Skeletal muscle tissue (tissue), 3 donors: ENCODE measurements at regions not wholly inside any gene's neighbourhood (a gene's known extent, or its start where the extent isn't known, plus 50 kb on each side); places are given as distances from the start of the nearest gene placed in this dataset.
"Not testable (repeated sequence)": the region's sequence is repeated elsewhere in the genome, so short reads cannot be mapped to it uniquely, and the experiment has no call there.

Source experiments
- H3K27ac ChIP-seq: one replicate; pipeline ENCODE4 v1.7.0; 2013; ENCODE audit warnings: mild to moderate bottlenecking, low read depth, low read length, inconsistent platforms
- H3K27me3 ChIP-seq, 3 donors: one replicate each; pipeline ENCODE4 v1.7.0; 2013; ENCODE audit warnings: low read length in 3 of 3; ENCODE audit not compliant: control insufficient read depth in 3 of 3, insufficient read depth in 3 of 3
- H3K36me3 ChIP-seq, 3 donors: one replicate each; pipeline ENCODE4 v1.7.0; 2013; ENCODE audit warnings: low read length in 3 of 3; ENCODE audit not compliant: control insufficient read depth in 3 of 3, insufficient read depth in 3 of 3
- H3K4me1 ChIP-seq, 3 donors: one replicate each; pipeline ENCODE4 v1.7.0; 2013; ENCODE audit warnings: low read length in 3 of 3, mild to moderate bottlenecking in 3 of 3; ENCODE audit not compliant: control insufficient read depth in 3 of 3, insufficient read depth in 3 of 3
- H3K4me3 ChIP-seq, 3 donors: one replicate each; pipeline ENCODE4 v1.7.0; 2013; ENCODE audit warnings: low read length in 3 of 3
- H3K9ac ChIP-seq, 3 donors: one replicate each; pipeline ENCODE4 v1.7.0; 2013; ENCODE audit warnings: low read length in 3 of 3, mild to moderate bottlenecking in 3 of 3, moderate library complexity in 2 of 3, low read depth in 1 of 3
- H3K9me3 ChIP-seq, 3 donors: one replicate each; pipeline ENCODE4 v1.7.0; 2013; ENCODE audit warnings: low read length in 3 of 3; ENCODE audit not compliant: control insufficient read depth in 3 of 3
- donor health status: Osteomylitis.

GRCh38 chr3:166721466-166721865 lies 658.6 kb downstream of the ZBBX start:
- Histone ChIP-seq H3K9ac (no peak overlapping the region), H3K4me3 (no peak overlapping the region), H3K9me3 (no peaks in the 10 kb centered on the region), H3K27me3 (no peaks in the 10 kb centered on the region), H3K36me3 (no peaks in the 10 kb centered on the region), H3K4me1 (no peaks in the 10 kb centered on the region), H3K27ac (no peak overlapping the region)

- H3K9ac ChIP-seq, result no peak overlapping the region
- no peaks in the 10 kb centered on the region for H3K9me3 ChIP-seq
- H3K36me3 ChIP-seq, result no peaks in the 10 kb centered on the region
- no peaks in the 10 kb centered on the region for H3K4me1 ChIP-seq
- H3K27me3 ChIP-seq, result no peaks in the 10 kb centered on the region
- H3K4me3 ChIP-seq, result no peak overlapping the region
- no peak overlapping the region for H3K27ac ChIP-seq
Measured at GRCh38 chr3:166714206-166714605, 665.9 kb downstream of the ZBBX start.

GRCh38 chr3:166713787-166714186 lies 666.3 kb downstream of the ZBBX start:
- no peak overlapping the region for H3K27ac ChIP-seq
- no peak overlapping the region for H3K4me3 ChIP-seq
- H3K27me3 ChIP-seq, result no peaks in the 10 kb centered on the region
- H3K9me3 ChIP-seq, result no peaks in the 10 kb centered on the region
- H3K36me3 ChIP-seq, result no peaks in the 10 kb centered on the region
- no peaks in the 10 kb centered on the region for H3K4me1 ChIP-seq
- no peak overlapping the region for H3K9ac ChIP-seq

GRCh38 chr3:166706094-166706493 lies 674.0 kb downstream of the ZBBX start:
- H3K36me3 ChIP-seq, result no peaks in the 10 kb centered on the region
- no peaks in the 10 kb centered on the region for H3K27me3 ChIP-seq
- H3K4me3 ChIP-seq, result no peak overlapping the region
- H3K27ac ChIP-seq, result no peak overlapping the region
- no peak overlapping the region for H3K9ac ChIP-seq
- no peaks in the 10 kb centered on the region for H3K4me1 ChIP-seq
- H3K9me3 ChIP-seq, result no peaks in the 10 kb centered on the region

GRCh38 chr3:166697495-166697894 lies 682.6 kb downstream of the ZBBX start:
- no peak overlapping the region for H3K27ac ChIP-seq
- no peaks in the 10 kb centered on the region for H3K27me3 ChIP-seq
- no peaks in the 10 kb centered on the region for H3K4me1 ChIP-seq
- no peak overlapping the region for H3K4me3 ChIP-seq
- no peaks in the 10 kb centered on the region for H3K9me3 ChIP-seq
- no peak overlapping the region for H3K9ac ChIP-seq
- H3K36me3 ChIP-seq, result no peaks in the 10 kb centered on the region

- Histone ChIP-seq H3K36me3 (no peaks in the 10 kb centered on the region), H3K27ac (no peak overlapping the region), H3K9me3 (no peaks in the 10 kb centered on the region), H3K27me3 (no peaks in the 10 kb centered on the region), H3K9ac (no peak overlapping the region), H3K4me3 (no peak overlapping the region), H3K4me1 (no peaks in the 10 kb centered on the region)
Measured at GRCh38 chr3:166696103-166696502, 684.0 kb downstream of the ZBBX start.

GRCh38 chr3:166688665-166689064 lies 691.4 kb downstream of the ZBBX start:
- Histone ChIP-seq H3K27ac (no peak overlapping the region), H3K27me3 (no peaks in the 10 kb centered on the region), H3K36me3 (no peaks in the 10 kb centered on the region), H3K9me3 (no peaks in the 10 kb centered on the region), H3K4me3 (no peak overlapping the region), H3K9ac (no peak overlapping the region), H3K4me1 (no peaks in the 10 kb centered on the region)

DNA sequence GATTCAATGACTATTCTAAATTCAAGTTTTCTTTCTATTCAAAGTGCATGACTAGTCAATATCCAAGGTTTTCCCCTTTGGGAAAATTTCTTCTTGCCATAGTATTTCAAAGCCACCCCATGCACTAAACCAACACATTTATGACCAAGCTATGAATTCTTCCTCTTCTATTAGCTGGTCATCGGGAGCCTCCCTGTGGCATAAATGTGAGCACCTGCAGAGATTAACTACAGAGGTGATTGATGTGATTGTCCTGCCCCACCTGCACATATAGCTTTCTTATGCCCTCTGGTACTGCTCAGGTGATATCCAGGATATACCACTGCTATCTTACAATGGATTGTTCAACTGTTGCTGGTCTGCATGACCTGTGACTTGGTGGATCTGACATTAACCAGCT lies 694.9 kb downstream of the ZBBX start:
- Histone ChIP-seq H3K9me3 (no peaks in the 10 kb centered on the region), H3K9ac (no peak overlapping the region), H3K27me3 (no peaks in the 10 kb centered on the region), H3K27ac (no peak overlapping the region), H3K36me3 (no peaks in the 10 kb centered on the region), H3K4me1 (no peaks in the 10 kb centered on the region), H3K4me3 (no peak overlapping the region)

GRCh38 chr3:166684077-166684476 lies 696.0 kb downstream of the ZBBX start:
- not testable (repeated sequence) for H3K27me3 ChIP-seq, H3K9ac ChIP-seq, H3K4me1 ChIP-seq, H3K9me3 ChIP-seq, H3K4me3 ChIP-seq, H3K27ac ChIP-seq, H3K36me3 ChIP-seq

DNA sequence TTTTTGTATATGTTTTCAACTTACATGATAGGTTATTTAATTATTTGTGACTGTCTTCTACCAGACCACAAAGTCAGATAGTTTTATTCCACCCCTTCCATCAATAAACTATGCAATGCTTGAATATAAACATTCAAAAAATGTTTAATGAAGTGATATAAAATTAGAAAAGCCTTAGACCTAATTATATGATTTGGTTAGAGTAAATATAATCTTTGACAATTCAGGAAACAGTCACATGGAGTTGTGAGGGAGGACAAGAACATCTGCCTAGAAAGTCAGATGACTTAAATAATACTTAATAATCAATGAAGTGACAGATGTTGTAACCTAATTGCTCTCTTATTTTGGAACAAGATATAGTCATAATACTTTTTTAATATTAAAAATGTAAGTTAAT lies 710.3 kb downstream of the ZBBX start:
- Histone ChIP-seq H3K9me3 (no peaks in the 10 kb centered on the region), H3K27ac (no peak overlapping the region), H3K4me3 (no peak overlapping the region), H3K36me3 (no peaks in the 10 kb centered on the region), H3K4me1 (no peaks in the 10 kb centered on the region), H3K9ac (no peak overlapping the region), H3K27me3 (no peaks in the 10 kb centered on the region)

- H3K36me3 ChIP-seq, result no peaks in the 10 kb centered on the region
- no peak overlapping the region for H3K27ac ChIP-seq
- no peaks in the 10 kb centered on the region for H3K9me3 ChIP-seq
- no peak overlapping the region for H3K9ac ChIP-seq
- H3K27me3 ChIP-seq, result no peaks in the 10 kb centered on the region
- H3K4me1 ChIP-seq, result no peaks in the 10 kb centered on the region
- H3K4me3 ChIP-seq, result no peak overlapping the region
Measured at GRCh38 chr3:166663194-166663593, 716.9 kb downstream of the ZBBX start.
